ENCODE measurements at regions not wholly inside any gene's neighbourhood (a gene's known extent, or its start where the extent isn't known, plus 50 kb on each side); places are given as distances from the start of the nearest gene placed in this dataset.

- Histone ChIP-seq H3K27ac (no peak overlapping the region), H3K9me3 (no peaks in the 10 kb centered on the region), H3K4me1 (peaks cover 0 to 20% (median 12%) of the 10 kb centered on the region in 4 donors), H3K36me3 (no peaks in the 10 kb centered on the region), H3K4me3 (no peak overlapping the region), H3K27me3 (no peaks in the 10 kb centered on the region)
- TF ChIP-seq, protein P1, sequence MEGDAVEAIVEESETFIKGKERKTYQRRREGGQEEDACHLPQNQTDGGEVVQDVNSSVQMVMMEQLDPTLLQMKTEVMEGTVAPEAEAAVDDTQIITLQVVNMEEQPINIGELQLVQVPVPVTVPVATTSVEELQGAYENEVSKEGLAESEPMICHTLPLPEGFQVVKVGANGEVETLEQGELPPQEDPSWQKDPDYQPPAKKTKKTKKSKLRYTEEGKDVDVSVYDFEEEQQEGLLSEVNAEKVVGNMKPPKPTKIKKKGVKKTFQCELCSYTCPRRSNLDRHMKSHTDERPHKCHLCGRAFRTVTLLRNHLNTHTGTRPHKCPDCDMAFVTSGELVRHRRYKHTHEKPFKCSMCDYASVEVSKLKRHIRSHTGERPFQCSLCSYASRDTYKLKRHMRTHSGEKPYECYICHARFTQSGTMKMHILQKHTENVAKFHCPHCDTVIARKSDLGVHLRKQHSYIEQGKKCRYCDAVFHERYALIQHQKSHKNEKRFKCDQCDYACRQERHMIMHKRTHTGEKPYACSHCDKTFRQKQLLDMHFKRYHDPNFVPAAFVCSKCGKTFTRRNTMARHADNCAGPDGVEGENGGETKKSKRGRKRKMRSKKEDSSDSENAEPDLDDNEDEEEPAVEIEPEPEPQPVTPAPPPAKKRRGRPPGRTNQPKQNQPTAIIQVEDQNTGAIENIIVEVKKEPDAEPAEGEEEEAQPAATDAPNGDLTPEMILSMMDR (IDR thresholded peaks at IDR 0.05): no peak
- no peak for TF ChIP-seq POLR2AphosphoS5 (IDR thresholded peaks at IDR 0.05)
- no peak for TF ChIP-seq EP300 (IDR thresholded peaks at IDR 0.05)
- TF ChIP-seq POLR2A (IDR thresholded peaks at IDR 0.05): no peak
- intact Hi-C loops (cut with DNase I): no loop called here
- no peak for DNase-seq
These were observed 140.2 kb downstream of the SEC61B start for GRCh38 chr9:99362321-99362720.

DNA sequence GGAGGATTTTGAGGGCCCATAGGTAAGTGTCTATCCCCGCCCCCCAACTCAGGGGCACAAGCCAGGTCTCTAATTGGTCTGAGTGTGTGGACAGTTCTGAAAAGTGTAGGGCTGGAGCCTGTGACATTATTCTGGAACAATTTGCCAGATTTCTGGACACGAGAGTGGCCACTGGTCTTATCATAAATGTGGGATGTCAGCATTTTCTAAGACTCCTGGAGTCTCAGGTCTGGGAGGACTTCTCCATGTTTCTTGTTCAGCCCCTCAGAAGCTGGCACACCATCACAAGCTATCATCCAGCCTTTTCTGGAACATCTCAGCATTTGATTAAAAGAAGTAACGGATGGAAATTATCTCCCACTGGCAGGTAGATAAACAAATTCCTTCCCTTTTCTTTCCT lies 141.4 kb downstream of the SEC61B start:
- TF ChIP-seq POLR2AphosphoS5 (IDR thresholded peaks at IDR 0.05): no peak
- TF ChIP-seq EP300 (IDR thresholded peaks at IDR 0.05): no peak
- no peak for TF ChIP-seq POLR2A (IDR thresholded peaks at IDR 0.05)
- TF ChIP-seq, protein P1 (IDR thresholded peaks at IDR 0.05): no peak
- Histone ChIP-seq H3K27ac (no peak overlapping the region), H3K4me3 (no peak overlapping the region), H3K4me1 (peaks cover 0 to 24% (median 10%) of the 10 kb centered on the region in 4 donors), H3K9me3 (no peaks in the 10 kb centered on the region), H3K27me3 (no peaks in the 10 kb centered on the region), H3K36me3 (no peaks in the 10 kb centered on the region)
- no peak for DNase-seq
- 78 to 92% methylated on average over 3 of the region's 3 CpGs for WGBS, 2 donors
- intact Hi-C loops (cut with DNase I): no loop called here

DNA sequence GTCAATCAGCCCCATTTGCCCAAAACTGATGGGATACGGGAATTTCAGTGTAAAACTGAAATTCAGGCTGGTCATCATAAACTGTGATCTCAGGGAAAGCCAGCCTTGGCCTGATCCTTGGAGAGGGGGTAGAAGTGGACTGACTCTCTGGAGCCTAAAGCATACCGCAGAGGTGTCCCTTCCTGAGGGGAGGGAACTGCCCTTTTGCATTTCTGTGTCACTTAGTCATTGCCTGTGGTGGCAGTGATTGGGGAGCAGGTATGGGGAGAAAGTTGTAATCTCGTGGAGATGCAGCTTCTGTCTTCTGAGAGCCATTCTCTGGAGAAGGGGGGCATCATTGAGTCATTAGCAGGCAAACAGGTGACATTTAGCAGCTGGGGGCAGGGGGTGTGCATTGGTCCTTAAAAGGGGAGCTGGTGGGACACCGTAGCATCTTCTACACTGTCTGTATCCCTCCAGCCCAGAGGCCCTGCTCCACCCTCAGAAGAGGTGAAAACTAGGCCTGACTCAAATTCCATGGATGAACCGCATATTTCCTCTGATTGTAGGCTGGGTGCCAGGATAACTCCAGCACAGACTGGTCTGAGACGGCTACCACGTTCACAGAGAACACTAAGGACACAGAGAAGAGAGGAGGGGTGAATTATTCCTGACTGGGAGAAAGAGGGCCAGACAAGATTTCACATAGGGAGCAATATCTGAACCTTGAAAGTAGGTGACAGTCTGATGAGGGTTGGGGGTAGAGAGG lies 143.3 kb downstream of the SEC61B start:
- Histone ChIP-seq H3K9me3 (no peaks in the 10 kb centered on the region), H3K27ac (no peak overlapping the region), H3K27me3 (no peaks in the 10 kb centered on the region), H3K4me1 (peaks cover 0 to 24% (median 17%) of the 10 kb centered on the region in 4 donors), H3K36me3 (no peaks in the 10 kb centered on the region), H3K4me3 (no peak overlapping the region)
- no peak for TF ChIP-seq POLR2A (IDR thresholded peaks at IDR 0.05)
- TF ChIP-seq, protein P1 (IDR thresholded peaks at IDR 0.05): no peak
- TF ChIP-seq EP300 (IDR thresholded peaks at IDR 0.05): no peak
- no peak for TF ChIP-seq POLR2AphosphoS5 (IDR thresholded peaks at IDR 0.05)
- 60 to 70% methylated on average over 7 of the region's 7 CpGs for WGBS, 2 donors
- intact Hi-C loops (cut with DNase I): no loop called here
- no peak for DNase-seq

- TF ChIP-seq POLR2A (IDR thresholded peaks at IDR 0.05): no peak
- no peak for TF ChIP-seq EP300 (IDR thresholded peaks at IDR 0.05)
- TF ChIP-seq POLR2AphosphoS5 (IDR thresholded peaks at IDR 0.05): no peak
- TF ChIP-seq, protein P1 (IDR thresholded peaks at IDR 0.05): no peak
- WGBS, 2 donors: 76 to 83% methylated on average over 9 of the region's 9 CpGs
These were observed 144.1 kb downstream of the SEC61B start for GRCh38 chr9:99366183-99366582.

More at GRCh38 chr9:99366183-99366582, 144.1 kb downstream of the SEC61B start:
- H3K9me3 ChIP-seq: no peaks in the 10 kb centered on the region
- no peak overlapping the region for H3K4me3 ChIP-seq
- no peaks in the 10 kb centered on the region for H3K36me3 ChIP-seq
- peaks cover 0 to 24% (median 17%) of the 10 kb centered on the region in 4 donors for H3K4me1 ChIP-seq
- intact Hi-C loops (cut with DNase I): no loop called here
- H3K27ac ChIP-seq: no peak overlapping the region
- no peak for DNase-seq
- H3K27me3 ChIP-seq: no peaks in the 10 kb centered on the region
